ENCODE measurements at regions not wholly inside any gene's neighbourhood (a gene's known extent, or its start where the extent isn't known, plus 50 kb on each side); places are given as distances from the start of the nearest gene placed in this dataset.

DNA sequence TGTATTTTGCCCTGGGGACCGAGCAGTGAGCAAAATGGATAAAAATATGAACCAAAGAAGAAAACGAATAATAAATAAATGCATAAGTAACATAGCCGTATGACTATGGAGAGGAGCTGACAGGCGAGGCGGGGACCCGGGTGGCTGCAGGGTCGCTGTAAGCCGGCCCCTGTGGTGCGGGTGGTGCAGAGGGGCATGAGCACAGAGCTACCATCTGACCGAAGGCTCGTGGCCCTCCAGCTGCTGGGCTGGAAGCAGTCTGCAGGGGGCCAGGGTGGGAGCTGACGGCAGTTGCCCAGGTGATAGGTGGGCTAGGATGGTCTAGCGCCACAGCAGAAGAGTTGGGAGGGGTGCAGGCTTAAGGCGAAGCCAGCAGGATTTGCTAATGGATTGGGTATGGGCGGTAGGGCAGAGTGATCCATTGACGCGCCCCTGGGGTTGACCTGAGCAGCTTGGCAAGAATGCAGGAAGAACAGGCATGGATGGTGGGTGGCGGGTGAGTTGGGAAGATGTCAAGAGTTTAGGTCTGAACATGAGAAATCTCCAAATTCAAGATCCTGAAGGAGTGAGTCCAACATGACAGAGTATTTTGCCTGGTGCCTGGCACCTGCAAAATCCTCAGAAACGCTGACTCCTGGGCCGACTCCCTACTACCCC is 228.0 kb downstream of the FOXL1 start:
- no peak for DNase-seq (ENCODE audit: low spot score)

DNA sequence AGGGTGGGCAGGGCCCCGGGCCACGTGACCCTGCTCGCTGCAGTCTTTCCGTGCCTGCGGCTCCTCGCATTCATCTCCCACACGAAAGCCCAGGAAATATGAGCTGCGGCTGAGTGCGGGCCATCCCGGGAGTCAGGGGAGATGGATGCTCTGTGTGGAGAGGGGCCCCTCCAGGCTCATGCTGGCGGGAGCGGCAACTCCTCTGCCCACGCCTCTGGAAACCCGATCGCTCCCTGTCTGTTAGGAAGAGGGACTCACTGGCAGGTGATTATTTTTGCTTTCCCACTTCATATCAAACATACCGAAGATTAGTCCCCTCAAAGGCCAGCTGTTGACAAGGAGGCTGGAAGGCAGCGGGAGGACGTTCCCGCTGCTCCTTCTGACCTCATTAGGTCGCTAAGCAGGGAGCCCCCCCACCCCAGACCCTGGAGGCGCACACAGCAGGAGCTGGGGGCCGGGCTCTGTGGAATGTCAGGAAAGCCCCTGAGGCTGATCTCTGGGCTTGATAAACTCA is 228.5 kb downstream of the FOXL1 start:
- DNase-seq (ENCODE audit: low spot score) = no peak

DNA sequence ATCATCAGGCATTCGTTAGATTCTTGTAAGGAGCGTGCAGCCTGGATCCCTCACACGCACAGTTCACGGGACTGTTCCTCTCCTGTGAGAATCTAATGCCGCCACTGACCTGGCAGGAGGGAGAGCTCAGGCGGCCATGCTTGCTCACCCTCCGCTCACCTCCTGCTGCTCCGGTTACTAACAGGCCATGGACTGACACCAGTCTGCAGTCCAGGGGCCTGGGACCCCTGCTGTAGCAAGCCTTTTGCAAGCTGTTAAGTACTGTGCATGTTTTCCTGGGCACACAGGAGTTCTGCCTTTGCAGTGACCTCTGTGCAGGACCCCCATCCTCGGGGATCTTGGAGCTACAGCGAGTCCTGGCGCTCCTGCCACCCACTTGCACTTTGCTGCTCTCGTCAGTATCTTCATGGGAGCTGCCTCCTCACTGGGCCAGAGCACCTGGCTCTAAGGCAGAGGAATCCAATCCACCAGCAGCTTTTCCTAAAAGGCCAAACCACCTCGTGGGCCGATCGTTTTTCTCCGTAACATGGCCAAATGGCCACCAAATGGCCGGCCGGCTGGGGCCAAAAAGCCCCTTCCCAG is 230.6 kb downstream of the FOXL1 start:
- no peak for DNase-seq (ENCODE audit: low spot score)

DNA sequence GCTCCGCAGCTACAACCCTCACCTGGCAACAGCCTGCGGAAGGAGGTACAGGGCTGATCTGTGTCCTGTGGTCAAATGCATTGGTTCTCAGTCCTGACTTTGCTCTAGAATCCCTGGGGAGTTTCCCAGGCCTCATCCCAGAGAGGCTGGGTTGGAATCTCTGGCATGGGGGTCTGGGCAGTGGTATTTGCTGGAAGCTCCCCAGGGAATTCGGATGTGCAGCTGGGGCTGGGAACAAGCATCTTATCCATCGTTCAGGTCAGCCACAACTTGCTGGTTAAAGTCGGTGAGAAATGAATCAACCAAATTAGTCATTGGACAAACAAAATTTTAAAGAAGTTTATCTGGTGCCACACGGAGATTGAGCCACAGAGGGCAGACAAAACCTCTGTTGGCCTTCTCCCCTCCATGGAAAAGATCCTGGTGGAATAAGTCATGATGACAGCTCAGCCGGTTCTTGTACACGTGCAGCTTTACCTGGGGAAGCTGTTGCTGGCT is 231.2 kb downstream of the FOXL1 start:
- no peak for DNase-seq (ENCODE audit: low spot score)

DNA sequence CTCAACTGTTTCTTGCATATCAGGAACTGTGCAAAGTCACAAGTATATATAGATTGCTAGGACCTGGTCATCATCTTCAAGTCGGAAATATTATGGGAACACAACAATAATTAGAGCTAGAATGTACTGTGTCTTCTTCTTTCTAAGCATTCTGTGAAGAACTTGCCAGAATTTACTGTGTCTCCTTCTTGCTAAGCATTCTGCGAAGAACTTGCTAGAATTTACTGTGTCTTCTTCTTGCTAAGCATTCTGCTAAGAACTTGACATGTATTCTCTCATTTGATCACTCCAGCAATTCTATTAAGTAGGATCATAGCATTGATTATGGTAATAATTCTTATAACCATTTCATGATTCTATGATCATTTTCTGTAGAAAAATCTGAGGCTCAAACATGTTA is 231.7 kb downstream of the FOXL1 start:
- DNase-seq (ENCODE audit: low spot score) = no peak

DNA sequence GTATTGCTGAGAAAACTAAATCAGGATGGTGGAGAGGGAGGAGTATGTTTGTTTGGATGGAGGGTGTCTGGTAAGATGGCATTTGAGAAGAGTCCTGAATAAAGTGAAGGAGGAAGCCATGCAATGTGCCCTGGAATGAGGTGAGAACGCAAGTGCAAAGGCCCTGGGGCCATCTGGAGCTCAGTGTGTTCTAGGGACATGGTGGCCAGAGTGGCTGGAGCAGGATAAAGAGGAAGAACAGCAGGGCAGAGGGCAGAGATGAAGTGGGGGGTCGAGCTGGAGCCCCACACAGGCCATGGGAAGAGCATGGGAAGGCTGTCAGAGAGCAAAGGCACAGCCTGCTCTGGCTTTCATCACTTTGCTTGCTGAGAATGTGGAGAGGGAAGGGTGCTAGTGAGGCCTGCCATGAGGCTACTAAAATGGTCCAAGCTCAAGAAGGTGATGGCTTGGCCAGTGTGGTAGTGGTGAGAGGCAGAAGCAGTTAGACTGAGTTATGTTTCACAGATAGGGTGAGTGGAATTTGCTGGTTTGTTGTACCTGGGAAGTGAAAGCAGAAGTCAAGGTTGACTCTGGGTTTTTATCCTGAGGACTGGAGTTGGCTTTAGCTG is 234.1 kb downstream of the FOXL1 start:
- DNase-seq (ENCODE audit: low spot score) = no peak

DNA sequence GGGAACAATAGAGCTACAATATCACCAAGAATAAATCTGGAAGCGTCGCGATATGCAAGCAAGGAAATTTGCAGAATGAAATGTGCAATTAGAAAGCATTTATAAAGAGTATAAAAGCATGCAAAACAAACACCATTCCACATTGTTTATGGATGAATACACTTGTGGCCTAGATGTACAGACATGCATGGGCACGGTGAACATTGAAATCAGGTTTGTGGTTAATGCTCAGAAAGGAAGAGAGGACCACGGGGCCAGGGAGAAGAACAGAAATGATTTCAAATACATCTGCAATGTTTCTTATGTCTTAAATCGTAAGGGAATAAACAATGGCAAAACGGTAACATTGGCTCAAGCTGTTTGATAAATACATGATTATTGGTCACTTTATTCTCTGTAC is 235.9 kb downstream of the FOXL1 start:
- DNase-seq (ENCODE audit: low spot score) = no peak

DNA sequence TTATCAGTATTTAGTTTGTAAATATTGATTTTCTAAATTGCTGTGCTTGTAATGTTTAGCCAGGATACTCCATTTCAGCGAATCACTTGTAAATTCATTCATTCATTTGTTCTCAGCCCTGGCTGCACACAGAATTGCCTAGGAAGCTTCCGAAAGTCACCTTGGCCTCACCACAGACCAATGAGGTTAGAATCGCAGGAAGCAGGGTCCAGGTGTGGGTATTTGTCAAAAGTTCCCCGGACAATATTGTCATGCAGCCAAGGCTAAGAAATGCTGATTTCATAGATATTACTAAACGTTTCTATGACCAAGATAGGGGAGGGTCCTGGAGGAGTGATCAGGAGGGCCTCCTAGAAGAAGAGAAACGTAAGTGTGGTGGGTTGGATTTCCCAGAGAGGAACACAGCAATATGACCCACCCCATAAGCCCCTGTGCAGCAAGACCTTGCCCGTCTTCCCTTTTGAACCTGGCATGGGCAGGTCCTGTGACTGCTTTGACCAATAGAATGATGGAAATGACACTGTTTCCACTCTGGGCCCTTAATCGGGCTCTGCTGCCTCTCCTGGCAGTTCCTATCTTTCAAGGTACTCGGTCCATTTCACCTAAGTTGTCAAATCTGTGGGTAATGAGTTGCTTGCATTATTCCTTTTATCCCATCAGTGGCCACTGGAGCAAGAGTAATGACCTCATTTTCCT is 238.7 kb downstream of the FOXL1 start:
- DNase-seq (ENCODE audit: low spot score) = no peak

DNA sequence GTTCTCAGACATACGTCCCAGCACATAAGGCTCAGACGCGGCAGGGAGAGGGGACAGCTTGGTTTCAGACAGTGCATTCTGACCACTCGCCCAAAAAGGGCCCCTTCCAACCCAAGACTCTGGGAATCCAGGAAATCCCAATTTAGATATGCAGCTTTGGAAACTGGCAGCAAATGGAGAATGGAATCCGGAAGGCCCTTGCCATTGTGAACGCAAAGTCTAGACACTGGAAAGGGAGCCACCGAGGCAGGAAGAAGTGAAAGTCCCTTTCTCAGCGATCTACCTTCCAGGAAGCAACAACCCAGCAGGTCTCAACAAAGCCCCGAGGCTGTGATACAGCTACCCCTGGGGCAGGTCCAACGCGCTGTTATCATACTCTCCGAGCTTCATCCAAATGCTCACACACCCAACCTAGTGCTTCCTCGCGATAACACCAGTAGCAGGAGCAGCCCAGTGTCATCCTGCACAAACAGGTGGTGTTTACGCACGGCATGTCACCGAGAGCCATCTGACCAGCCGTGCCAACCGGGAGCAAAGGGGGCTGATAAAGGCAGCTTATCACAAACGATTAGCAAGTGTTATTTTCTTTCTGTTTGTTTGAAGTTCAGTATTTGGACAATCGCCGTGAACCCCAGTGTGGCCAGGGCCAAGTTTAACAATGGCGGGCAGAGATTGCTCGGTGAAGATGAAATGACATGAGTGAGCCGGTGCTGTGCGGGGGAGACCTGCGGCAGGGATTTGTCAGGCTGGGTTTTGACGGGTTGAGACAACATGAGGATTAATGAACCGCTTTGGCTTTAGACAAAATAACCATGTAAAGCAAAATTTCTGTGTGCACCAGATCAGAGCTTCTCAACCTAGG is 240.6 kb downstream of the FOXL1 start:
- DNase-seq (ENCODE audit: low spot score) = no peak

DNA sequence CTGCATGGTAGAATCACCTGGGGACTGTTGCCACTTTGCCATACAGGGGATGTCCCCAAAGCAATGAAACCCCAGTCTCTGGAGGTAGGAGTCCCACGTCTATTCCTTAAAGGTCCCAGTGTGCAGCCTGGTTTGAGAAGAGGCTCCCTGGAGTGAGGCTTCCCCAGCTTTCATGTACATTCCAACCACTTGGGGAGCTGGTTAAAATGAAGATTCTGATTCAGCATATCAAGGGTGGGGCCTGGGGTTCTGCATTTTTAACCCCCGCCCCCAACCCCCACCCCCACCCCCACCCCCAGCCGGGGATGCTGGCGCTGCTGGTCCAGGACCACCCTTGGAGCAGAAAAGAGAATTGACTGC is 241.2 kb downstream of the FOXL1 start:
- no peak for DNase-seq (ENCODE audit: low spot score)

DNA sequence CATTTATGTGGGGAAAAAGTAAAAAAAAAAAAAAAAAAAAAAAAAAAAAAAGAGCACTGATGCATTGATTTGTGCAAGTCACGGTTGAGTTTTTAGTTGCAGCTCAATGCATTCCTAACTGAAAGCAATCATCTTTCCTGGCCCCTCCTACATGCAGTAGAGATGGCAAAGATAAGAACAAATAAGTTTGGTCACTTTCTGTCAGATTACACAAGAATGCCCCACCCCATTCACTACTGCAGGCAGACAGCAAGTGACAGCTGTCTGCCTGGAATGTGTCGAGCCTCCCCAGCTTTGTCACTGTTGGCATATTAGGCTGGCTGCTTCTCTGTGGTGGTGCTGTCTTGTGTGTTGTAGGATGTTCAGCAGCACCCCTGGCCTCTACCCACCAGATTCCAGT is 243.5 kb downstream of the FOXL1 start:
- peak; percentile 12 for DNase-seq (ENCODE audit: low spot score)

DNA sequence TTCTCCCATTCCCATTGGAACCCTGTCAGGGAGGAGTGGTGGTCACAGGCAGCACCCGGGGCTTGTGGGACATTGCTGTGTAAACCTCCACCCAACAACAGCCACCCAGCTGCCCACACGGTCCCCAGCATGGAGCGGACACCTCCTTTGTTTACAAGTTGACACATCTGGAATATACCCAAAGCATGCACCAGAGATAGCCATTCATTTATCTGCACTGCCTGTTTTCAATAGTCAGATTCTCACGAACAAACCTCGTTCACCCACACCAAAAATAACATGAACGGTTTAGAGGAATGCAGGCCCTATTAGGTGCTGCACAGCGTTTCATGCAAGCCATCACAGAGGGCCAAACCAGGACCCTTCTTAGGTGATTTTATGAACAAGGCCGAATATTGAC is 244.8 kb downstream of the FOXL1 start:
- DNase-seq (ENCODE audit: low spot score) = no peak

DNA sequence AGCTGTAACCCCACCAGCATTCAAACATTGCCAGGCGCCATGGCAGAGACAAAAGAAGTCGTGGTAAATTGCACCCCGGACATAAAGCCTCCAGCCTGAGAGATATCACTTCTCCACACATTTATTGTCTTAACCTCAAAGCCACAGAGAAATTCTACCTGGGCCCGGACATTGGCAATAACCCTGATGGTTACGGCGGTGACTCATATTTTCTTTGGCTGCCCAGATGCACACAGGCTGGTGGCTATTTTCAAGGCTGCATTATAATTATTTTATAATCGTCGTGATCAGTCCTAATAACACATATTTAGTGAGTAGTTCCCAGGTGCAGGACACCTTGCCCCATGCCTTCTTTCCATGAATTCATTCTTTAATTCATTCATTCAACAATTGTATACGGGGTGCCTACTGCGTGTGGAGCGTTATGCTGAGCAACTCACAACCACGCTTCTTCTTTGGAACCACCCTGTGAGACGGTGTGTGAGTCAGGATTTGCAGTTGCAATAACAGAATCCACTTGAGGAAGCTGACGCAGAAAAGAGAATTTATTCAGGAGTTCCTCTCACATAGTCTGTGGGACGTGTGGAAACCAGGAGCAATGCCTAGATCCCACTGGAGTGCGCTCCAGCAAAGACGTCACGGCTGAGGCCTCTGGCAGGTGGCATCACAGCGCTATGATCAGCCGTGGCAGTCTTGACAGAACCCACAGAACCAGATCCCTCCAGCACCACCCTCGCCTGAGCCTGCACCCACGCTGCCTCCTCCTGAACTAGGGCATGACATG is 245.7 kb downstream of the FOXL1 start:
- no peak for DNase-seq (ENCODE audit: low spot score)

DNA sequence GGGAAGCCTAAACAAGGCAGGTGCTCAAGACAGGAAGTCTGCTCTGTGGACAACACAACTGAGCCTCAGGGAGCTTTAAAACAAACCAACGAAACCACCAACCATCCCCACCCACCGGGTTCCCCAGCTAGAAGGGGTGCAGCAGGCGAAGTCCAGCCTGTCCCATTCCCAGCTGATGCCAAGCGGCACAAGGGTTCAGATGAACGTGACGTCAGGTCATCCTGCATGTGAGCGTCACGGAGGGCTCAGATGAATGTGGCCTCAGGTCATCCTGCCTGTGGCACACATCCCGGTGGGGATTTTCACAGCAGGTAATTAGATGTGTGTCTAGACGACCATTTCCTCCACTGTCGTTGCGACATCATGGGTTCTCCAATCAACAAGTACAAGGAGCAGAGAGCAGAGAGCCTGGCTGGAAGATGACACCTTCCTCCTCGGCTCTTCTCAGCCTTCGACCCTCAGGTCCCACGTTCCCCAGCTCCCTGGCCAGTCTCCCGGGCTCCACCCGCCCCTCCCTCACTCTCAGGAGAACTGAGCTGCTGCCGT is 246.5 kb downstream of the FOXL1 start:
- no peak for DNase-seq (ENCODE audit: low spot score)

DNA sequence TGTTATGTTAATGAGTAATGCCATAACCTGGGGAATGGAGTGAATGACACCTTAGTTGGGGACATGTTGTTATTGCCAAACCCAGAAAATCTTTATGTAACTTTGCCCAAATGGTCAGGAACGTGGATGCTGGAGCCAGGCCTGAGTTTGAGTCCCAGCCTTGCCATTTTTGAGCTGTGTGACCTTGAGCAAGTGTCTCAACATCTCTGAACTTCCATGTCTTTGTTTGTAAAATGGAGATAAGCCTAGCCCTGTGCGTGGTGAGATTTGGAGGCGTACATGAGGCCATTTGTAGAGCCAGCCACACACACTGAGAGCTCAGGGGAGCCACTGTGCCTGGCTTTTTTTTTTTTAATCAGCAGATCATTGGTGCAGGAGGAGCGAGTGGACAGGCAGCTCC is 247.3 kb downstream of the FOXL1 start:
- no peak for DNase-seq (ENCODE audit: low spot score)

DNA sequence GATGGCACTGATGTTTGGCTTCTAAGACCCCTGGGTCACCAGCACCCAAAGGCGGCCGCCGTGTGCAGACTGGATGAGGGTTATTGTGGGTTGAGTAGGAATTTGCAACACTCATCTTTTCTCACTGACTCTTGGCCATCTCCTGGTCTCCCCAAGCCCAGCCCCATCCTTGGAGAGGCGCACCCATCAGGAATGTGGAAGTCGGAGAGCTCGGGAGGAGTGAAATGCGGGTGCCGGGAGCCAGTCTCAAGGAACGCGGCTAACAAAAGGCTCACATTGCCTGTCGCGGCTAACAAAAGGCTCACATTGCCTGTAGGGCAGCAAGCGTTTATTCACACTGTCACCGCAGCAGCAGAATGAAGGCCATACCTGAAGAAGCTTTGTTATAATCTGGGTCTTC is 248.6 kb downstream of the FOXL1 start:
- DNase-seq (ENCODE audit: low spot score) = no peak

DNA sequence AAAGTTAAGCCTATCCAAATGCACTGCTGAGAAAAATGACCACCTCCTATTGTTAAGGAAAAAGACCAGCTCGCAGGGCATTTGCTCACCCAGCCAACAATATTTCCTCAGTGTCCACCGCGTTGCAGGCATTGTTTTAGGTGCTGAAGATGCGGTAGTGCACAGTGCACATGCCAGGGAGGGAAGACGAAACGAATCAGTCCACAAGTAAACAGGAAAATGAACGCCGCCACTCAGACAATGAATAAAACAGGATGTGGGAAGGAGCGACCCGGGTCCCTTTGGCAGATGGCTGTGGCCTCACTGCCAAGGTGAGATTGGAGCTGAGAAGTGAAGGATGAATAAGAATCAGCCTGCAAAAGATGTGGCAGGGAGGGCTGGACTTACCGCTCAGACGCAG is 249.2 kb downstream of the FOXL1 start:
- DNase-seq (ENCODE audit: low spot score) = no peak

DNA sequence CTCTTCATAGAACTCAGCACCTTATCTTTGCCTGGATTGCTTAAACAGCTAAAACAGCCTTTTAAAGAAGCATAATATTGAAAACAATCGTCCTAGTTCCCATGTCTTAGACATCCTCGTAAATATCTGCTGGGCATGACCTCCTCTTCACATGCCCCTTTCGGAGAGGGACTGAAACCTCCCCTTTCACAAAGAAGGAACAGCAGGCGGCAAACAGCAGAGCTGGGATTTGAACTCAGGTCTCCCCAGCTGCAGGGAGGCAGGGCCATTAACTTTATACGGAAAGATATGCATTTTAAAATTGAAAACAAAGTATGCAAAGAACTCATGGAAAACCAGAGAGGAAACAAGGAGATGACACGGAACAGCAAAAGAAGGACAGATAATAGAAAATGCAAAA is 249.9 kb downstream of the FOXL1 start:
- no peak for DNase-seq (ENCODE audit: low spot score)

DNA sequence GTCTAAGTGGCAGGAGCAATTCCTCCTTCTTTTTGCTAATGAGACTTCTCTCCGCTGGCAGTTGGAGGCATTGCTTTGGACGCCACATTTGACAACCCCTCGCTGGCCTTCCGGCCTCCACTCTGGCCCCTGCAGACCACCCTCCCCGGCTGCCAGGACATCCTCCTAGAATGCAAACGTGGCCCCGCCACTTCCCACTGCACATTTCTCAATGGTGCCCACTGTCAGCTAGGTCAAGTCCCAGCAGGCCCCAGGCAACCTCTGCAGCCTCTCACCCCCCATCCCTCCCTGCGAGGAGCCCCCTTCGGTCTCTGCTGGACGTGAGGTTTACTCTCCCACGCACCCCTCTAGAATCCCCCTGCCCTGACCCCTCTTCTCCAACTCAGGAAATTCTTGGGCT is 250.3 kb downstream of the FOXL1 start:
- no peak for DNase-seq (ENCODE audit: low spot score)

DNA sequence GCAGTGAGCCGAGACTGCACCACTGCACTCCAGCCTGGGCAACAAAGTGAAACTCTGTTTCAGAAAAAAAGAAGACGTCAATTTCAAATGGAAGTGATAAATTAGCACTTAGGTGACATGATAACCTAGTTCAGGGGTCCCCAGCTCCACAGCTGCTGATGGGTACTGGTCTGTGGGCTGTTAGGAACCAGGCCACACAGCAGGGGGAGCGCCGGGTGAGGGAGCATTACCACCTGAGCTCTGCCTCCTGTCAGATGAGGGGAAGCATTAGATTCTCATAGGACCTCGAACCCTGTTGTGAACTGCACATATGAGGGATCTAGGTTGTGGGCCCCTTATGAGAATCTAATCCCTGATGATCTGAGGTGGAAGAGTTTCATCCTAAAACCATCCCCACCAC is 253.0 kb downstream of the FOXL1 start:
- DNase-seq (ENCODE audit: low spot score) = no peak

DNA sequence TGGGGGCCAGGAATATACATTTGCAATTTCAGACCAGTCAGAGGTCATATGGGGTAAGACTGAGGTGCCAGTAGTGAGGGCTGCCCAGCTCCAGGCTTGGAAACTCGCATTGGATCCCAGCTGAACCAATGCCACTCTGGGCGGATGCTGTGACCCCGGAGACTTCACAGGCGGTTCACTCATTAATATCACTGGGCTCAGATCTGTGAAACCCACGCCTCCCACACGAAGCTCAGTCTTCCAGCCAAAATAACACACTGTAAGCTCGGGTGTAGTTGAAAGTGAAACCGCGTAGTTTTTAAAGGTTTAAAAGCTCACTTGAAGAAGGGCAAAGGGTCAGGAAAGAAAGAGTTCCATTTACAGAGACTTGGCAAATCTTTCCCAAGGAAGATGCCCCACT is 254.8 kb downstream of the FOXL1 start:
- DNase-seq (ENCODE audit: low spot score) = no peak

Measured in LoVo (cell line).